GM12891 (cell line): ENCODE measurements at regions not wholly inside any gene's neighbourhood (a gene's known extent, or its start where the extent isn't known, plus 50 kb on each side); places are given as distances from the start of the nearest gene placed in this dataset.

Experiments
- POLR2A ChIP-seq: IDR thresholded peaks from 2 replicates; pipeline ENCODE4 v1.6.1; 2011; ENCODE audit warnings: low read depth, low read length, control low read depth
- POLR2AphosphoS5 ChIP-seq: IDR thresholded peaks from 2 replicates; pipeline ENCODE4 v1.6.1; 2011; ENCODE audit warnings: low read depth, low read length, control low read depth
- TAF1 ChIP-seq: IDR thresholded peaks from 2 replicates; pipeline ENCODE4 v1.6.1; 2011; ENCODE audit warnings: low read depth, low read length, control low read depth

DNA sequence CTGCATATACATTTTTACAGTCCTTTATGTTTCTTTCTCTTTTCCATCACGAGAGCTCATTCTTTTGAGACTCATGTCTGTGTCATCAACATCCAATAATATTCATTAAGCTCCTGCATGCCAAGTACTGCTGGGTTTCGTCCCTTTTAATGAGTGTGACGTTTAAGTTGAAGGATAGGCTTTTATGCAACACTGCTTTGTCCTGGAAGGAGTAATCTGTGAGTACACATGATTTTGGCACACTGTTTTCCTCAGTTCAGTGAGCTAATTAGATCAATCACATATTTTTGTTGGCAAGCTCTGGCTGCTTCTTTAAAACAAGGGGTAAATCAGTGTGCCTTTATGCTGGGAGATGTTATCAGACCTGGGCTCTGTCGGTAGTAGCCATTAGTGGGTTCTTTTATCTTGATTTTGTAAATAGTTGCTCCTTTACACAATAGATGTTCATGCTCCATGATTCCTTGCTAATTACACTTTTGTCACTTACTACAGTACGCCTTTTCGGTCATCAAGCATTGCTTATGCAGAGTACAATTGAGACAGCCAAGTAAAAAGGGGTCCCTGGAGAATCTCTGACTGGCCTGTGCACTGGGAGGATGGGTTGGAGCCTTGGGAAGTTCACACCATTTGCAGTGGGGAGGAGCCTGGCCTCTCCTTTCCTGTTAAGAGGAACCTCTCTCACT is 132.6 kb downstream of the FHIP1A start:
- no peak for TF ChIP-seq TAF1
- TF ChIP-seq POLR2A = no peak
- TF ChIP-seq POLR2AphosphoS5 = no peak
